ENCODE measurements at regions not wholly inside any gene's neighbourhood (a gene's known extent, or its start where the extent isn't known, plus 50 kb on each side); places are given as distances from the start of the nearest gene placed in this dataset.

DNA sequence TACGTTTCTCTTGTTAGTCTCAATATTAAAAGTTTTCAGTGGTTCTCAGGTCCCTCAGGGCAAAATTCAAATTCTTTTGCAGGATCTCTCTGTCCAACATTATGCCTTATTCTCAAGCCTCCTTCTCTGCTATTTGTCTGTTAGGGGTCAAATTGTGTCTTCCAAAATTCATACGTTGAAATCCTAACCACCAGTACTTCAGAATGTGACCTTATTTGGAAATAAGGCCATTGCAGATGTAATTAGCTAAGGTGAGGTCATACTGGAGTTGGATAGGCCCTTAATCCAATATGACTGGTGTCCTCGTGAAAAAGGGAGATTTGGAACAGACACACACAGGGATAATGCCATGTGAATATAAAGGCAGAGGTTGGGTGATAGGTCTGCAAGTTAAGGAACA is 64.1 kb upstream of the ADGRF1 start:
- no peak overlapping the region for H3K9ac ChIP-seq (ENCODE audit: low read depth in 1 of 2, low read length in 2 of 2)
- H3K4me1 ChIP-seq (ENCODE audit: control insufficient read depth in 2 of 2, insufficient read depth in 2 of 2, low read length in 2 of 2) = peaks cover 0 to 14% of the 10 kb centered on the region in 2 donors
- no peaks in the 10 kb centered on the region for H3K36me3 ChIP-seq (ENCODE audit: control insufficient read depth in 2 of 2, insufficient read depth in 2 of 2, low read length in 2 of 2)

DNA sequence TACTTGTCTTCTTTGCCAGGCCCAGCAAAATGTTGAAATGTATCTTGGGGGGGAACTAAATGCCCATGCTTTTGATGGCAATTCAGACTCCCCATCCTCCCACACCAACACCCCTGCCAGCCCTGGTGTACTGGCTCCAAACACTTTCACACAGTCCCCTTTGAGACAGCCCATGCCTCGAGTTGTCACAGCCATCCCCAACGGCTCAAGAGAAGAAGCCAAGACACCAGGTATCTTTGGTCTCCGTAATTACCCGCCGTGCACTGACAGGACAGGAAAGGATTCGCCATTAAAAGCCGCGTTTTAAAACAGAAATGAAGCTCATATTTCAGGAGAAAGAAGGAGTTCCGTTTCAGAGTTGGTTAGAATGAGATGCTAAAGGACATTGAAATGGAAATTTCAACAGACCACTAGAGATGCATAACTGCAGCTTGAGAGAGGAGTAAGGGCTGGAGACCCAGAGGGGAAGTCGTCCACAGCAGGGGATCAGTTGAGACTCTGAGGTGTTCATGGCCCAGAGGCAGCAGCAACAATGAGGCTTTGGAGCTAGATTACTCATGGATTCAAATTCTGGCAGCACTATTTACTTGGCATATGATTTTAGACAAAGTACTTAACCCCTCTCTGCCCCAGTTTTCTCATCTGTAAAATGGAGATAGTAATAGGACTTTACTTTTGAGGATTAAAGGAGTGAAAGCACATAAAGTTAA is 63.5 kb upstream of the ADGRF1 start:
- no peaks in the 10 kb centered on the region for H3K9me3 ChIP-seq (ENCODE audit: control insufficient read depth in 2 of 2, low read length in 2 of 2)
- H3K4me1 ChIP-seq (ENCODE audit: control insufficient read depth in 2 of 2, insufficient read depth in 2 of 2, low read length in 2 of 2) = peaks cover 0 to 14% of the 10 kb centered on the region in 2 donors
- H3K4me3 ChIP-seq (ENCODE audit: low read length in 2 of 2) = no peak overlapping the region
- H3K27ac ChIP-seq (ENCODE audit: low read depth in 2 of 2, low read length in 2 of 2) = no peak overlapping the region
- no peak overlapping the region for H3K9ac ChIP-seq (ENCODE audit: low read depth in 1 of 2, low read length in 2 of 2)
- H3K27me3 ChIP-seq (ENCODE audit: control insufficient read depth in 2 of 2, insufficient read depth in 2 of 2, low read length in 2 of 2) = no peaks in the 10 kb centered on the region
- H3K36me3 ChIP-seq (ENCODE audit: control insufficient read depth in 2 of 2, insufficient read depth in 2 of 2, low read length in 2 of 2) = no peaks in the 10 kb centered on the region

More for the DNA sequence above, 64.1 kb upstream of the ADGRF1 start:
- H3K4me3 ChIP-seq (ENCODE audit: low read length in 2 of 2) = no peak overlapping the region
- H3K9me3 ChIP-seq (ENCODE audit: control insufficient read depth in 2 of 2, low read length in 2 of 2) = no peaks in the 10 kb centered on the region
- H3K27me3 ChIP-seq (ENCODE audit: control insufficient read depth in 2 of 2, insufficient read depth in 2 of 2, low read length in 2 of 2) = no peaks in the 10 kb centered on the region
- H3K27ac ChIP-seq (ENCODE audit: low read depth in 2 of 2, low read length in 2 of 2) = no peak overlapping the region

DNA sequence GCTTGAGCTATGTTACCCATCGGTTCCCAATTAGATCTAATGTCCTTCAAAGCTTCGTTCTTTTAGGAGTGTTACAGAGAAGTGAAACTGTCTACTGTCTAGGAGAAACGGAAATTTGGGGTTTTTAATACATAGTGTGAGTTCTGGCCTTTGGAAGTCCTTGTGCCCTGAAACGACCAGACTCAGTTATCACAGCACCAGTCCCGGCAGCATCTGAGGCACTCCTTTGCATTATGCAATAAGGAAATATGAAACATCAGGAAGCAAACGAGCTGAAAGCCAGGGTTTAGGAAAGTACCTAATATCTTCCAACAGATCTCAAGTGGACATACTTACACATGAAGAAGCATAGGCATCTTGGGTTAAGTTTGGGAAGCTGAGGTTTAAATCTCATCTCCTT is 61.8 kb upstream of the ADGRF1 start:
- Histone ChIP-seq H3K27ac (ENCODE audit: low read depth in 2 of 2, low read length in 2 of 2) (peak overlapping the region; percentile 33 to 63), H3K4me3 (ENCODE audit: low read length in 2 of 2) (no peak overlapping the region), H3K4me1 (ENCODE audit: control insufficient read depth in 2 of 2, insufficient read depth in 2 of 2, low read length in 2 of 2) (peaks cover 0 to 14% of the 10 kb centered on the region in 2 donors), H3K9me3 (ENCODE audit: control insufficient read depth in 2 of 2, low read length in 2 of 2) (no peaks in the 10 kb centered on the region), H3K27me3 (ENCODE audit: control insufficient read depth in 2 of 2, insufficient read depth in 2 of 2, low read length in 2 of 2) (no peaks in the 10 kb centered on the region), H3K9ac (ENCODE audit: low read depth in 1 of 2, low read length in 2 of 2) (peak overlapping the region in 1 of 2 donors; percentile 16), H3K36me3 (ENCODE audit: control insufficient read depth in 2 of 2, insufficient read depth in 2 of 2, low read length in 2 of 2) (no peaks in the 10 kb centered on the region)

DNA sequence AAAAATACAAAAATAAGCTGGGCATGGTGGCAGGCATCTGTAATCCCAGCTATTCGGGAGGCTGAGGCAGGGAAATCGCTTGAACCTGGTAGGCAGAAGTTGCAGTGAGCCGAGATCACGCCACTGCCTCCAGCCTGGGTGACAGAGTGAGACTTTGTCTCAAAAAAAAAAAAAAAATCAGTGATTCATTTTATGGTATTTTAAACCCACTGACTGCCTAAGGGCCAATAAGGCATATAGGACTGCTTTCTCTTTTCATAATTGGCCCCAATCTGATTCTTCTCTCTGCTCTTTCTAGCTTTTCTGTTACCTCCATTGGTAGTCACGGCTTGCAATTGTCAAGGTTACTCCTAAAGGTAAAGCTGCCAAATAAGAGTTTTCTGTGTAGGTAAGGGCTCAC is 60.2 kb upstream of the ADGRF1 start:
- no peak overlapping the region for H3K27ac ChIP-seq (ENCODE audit: low read depth in 2 of 2, low read length in 2 of 2)
- no peaks in the 10 kb centered on the region for H3K27me3 ChIP-seq (ENCODE audit: control insufficient read depth in 2 of 2, insufficient read depth in 2 of 2, low read length in 2 of 2)
- H3K4me3 ChIP-seq (ENCODE audit: low read length in 2 of 2) = no peak overlapping the region
- H3K9ac ChIP-seq (ENCODE audit: low read depth in 1 of 2, low read length in 2 of 2) = no peak overlapping the region
- H3K9me3 ChIP-seq (ENCODE audit: control insufficient read depth in 2 of 2, low read length in 2 of 2) = no peaks in the 10 kb centered on the region
- no peaks in the 10 kb centered on the region for H3K36me3 ChIP-seq (ENCODE audit: control insufficient read depth in 2 of 2, insufficient read depth in 2 of 2, low read length in 2 of 2)
- peaks cover 0 to 14% of the 10 kb centered on the region in 2 donors for H3K4me1 ChIP-seq (ENCODE audit: control insufficient read depth in 2 of 2, insufficient read depth in 2 of 2, low read length in 2 of 2)

DNA sequence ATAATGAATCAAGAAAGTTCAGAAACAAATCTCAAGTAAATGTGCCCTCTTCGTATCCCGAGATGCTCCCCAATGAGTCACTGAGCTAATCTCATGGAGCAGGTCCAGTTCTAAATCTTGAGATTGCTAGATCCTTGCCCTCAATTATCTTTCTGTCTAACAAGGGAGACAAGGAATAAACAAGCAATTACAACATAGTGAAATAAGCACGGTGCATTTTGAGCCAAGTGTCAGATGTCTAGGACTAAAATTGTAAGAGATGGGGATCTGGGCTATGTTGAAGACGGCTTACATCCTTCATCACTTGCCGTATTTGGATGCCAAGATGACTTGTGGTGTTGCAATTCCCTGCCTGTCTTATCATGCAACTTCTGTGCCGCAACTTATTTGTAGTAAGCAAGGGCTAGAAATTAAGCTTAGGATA is 56.5 kb upstream of the ADGRF1 start:
- H3K36me3 ChIP-seq (ENCODE audit: control insufficient read depth in 2 of 2, insufficient read depth in 2 of 2, low read length in 2 of 2) = no peaks in the 10 kb centered on the region
- H3K9me3 ChIP-seq (ENCODE audit: control insufficient read depth in 2 of 2, low read length in 2 of 2) = no peaks in the 10 kb centered on the region
- peaks cover 6 to 14% of the 10 kb centered on the region in 2 donors for H3K4me1 ChIP-seq (ENCODE audit: control insufficient read depth in 2 of 2, insufficient read depth in 2 of 2, low read length in 2 of 2)
- no peak overlapping the region for H3K9ac ChIP-seq (ENCODE audit: low read depth in 1 of 2, low read length in 2 of 2)
- H3K27me3 ChIP-seq (ENCODE audit: control insufficient read depth in 2 of 2, insufficient read depth in 2 of 2, low read length in 2 of 2) = no peaks in the 10 kb centered on the region
- H3K4me3 ChIP-seq (ENCODE audit: low read length in 2 of 2) = no peak overlapping the region
- no peak overlapping the region for H3K27ac ChIP-seq (ENCODE audit: low read depth in 2 of 2, low read length in 2 of 2)

DNA sequence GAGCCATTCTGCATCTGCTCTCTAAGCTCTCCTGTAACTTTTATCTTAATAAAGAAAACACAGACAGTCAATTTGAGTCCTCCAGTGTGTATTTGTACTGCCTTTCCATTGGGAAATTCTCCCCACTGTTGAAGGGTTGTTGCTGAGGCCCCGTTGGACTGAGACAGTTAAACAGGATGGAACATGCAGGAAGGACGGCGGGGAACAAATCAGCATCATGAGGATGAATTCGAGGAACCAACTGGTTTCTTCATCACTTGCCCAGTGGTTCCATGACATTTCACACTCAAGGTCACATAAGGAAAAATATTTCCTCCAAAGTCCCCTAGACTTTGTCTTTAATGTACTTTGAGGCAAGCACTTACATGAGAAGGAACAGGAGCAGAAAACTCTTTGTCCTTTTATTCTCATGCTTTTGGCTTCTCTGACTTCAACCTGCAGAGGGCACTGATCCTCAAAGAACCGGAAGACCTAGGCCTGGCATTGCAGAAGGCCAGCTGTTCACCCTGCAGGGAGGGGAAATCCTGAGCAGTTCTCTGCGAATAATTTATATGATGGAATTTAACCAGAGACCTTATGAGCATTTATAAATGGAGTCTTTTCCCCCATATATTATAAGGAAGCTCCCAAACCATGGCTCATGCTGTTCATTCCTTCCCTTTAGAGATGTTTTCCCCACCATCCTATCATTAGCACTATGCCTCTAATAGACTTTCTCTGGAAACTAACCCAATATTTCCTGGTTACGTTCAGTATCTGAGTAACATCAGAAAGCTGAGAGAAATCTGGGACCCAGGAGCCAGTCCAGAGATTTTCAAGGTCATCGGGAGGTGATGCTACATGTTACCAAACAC is 55.2 kb upstream of the ADGRF1 start:
- no peaks in the 10 kb centered on the region for H3K36me3 ChIP-seq (ENCODE audit: control insufficient read depth in 2 of 2, insufficient read depth in 2 of 2, low read length in 2 of 2)
- H3K9me3 ChIP-seq (ENCODE audit: control insufficient read depth in 2 of 2, low read length in 2 of 2) = no peaks in the 10 kb centered on the region
- no peaks in the 10 kb centered on the region for H3K27me3 ChIP-seq (ENCODE audit: control insufficient read depth in 2 of 2, insufficient read depth in 2 of 2, low read length in 2 of 2)
- H3K4me3 ChIP-seq (ENCODE audit: low read length in 2 of 2) = no peak overlapping the region
- no peak overlapping the region for H3K27ac ChIP-seq (ENCODE audit: low read depth in 2 of 2, low read length in 2 of 2)
- peaks cover 6 to 16% of the 10 kb centered on the region in 2 donors for H3K4me1 ChIP-seq (ENCODE audit: control insufficient read depth in 2 of 2, insufficient read depth in 2 of 2, low read length in 2 of 2)
- H3K9ac ChIP-seq (ENCODE audit: low read depth in 1 of 2, low read length in 2 of 2) = no peak overlapping the region

DNA sequence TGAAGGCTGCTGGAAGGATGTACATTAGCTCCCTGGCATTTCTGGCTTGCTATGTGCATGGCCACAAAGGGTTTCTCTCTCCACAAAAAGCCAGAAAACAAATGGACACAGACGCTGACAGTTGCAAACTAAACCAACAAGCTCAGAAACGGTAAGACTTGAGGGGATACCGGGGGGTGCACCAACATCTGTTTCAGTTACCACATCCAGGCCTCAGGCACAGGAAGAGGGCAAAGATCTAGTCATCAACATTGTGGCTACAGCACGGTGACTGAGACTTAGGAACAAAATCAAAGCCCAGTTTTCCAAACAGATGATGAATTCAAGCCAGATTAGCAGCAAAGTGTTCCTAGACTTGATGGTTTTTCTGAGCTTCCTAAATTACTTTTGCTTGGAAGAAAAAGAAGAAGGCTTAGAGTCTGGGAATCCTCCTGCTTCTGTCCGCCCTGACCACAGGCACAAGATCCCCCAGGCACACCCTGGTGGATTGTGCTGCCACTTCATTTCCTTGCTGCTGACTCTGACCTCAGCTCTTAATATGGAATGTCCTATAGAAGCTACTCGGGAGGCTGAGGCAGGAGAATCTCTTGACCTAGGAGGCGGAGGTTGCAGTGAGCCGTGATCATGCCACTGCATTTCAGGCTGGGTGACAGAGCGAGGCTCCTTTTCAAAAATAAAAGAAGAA is 54.2 kb upstream of the ADGRF1 start:
- no peak overlapping the region for H3K4me3 ChIP-seq (ENCODE audit: low read length in 2 of 2)
- no peak overlapping the region for H3K27ac ChIP-seq (ENCODE audit: low read depth in 2 of 2, low read length in 2 of 2)
- peaks cover 6 to 18% of the 10 kb centered on the region in 2 donors for H3K4me1 ChIP-seq (ENCODE audit: control insufficient read depth in 2 of 2, insufficient read depth in 2 of 2, low read length in 2 of 2)

DNA sequence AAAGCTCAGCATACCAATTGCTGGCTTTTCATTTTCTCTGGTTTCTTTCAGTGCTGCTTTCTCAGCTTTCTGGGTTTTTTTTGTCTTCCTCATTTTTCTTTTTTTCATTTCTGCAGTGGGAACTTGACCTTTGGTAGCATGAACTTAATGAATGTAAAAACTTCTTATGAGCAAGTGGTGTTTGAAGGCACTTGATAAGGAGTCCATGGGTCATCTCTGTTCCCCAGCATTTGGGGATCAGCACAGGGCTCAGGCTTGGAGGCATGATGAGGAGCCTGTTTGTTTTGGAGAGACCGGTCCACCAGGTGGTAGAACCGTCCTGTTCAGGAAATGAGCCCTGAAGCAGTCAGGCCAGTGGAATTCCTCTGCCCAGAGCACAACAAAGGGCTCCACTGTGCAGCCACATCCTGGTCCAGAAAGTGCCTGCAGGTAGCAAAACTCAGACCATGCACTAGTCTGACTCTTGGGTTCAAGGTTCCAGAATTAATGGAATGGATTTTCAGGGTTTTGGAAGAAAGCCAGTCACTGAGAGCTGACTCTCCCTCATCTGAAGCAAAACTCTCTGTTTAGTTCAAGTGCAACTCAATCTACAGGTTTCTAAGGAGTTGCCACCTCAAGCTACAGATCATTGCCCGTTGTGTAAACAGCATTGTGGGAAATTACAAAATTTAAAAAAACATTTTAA is 52.3 kb upstream of the ADGRF1 start:
- Histone ChIP-seq H3K27me3 (ENCODE audit: control insufficient read depth in 2 of 2, insufficient read depth in 2 of 2, low read length in 2 of 2) (no peaks in the 10 kb centered on the region), H3K9ac (ENCODE audit: low read depth in 1 of 2, low read length in 2 of 2) (no peak overlapping the region), H3K4me1 (ENCODE audit: control insufficient read depth in 2 of 2, insufficient read depth in 2 of 2, low read length in 2 of 2) (peaks cover 6 to 27% of the 10 kb centered on the region in 2 donors), H3K36me3 (ENCODE audit: control insufficient read depth in 2 of 2, insufficient read depth in 2 of 2, low read length in 2 of 2) (no peaks in the 10 kb centered on the region), H3K4me3 (ENCODE audit: low read length in 2 of 2) (no peak overlapping the region), H3K27ac (ENCODE audit: low read depth in 2 of 2, low read length in 2 of 2) (no peak overlapping the region), H3K9me3 (ENCODE audit: control insufficient read depth in 2 of 2, low read length in 2 of 2) (no peaks in the 10 kb centered on the region)

More for the DNA sequence above, 54.2 kb upstream of the ADGRF1 start:
- Histone ChIP-seq H3K36me3 (ENCODE audit: control insufficient read depth in 2 of 2, insufficient read depth in 2 of 2, low read length in 2 of 2) (no peaks in the 10 kb centered on the region), H3K9me3 (ENCODE audit: control insufficient read depth in 2 of 2, low read length in 2 of 2) (no peaks in the 10 kb centered on the region), H3K27me3 (ENCODE audit: control insufficient read depth in 2 of 2, insufficient read depth in 2 of 2, low read length in 2 of 2) (no peaks in the 10 kb centered on the region), H3K9ac (ENCODE audit: low read depth in 1 of 2, low read length in 2 of 2) (no peak overlapping the region)

DNA sequence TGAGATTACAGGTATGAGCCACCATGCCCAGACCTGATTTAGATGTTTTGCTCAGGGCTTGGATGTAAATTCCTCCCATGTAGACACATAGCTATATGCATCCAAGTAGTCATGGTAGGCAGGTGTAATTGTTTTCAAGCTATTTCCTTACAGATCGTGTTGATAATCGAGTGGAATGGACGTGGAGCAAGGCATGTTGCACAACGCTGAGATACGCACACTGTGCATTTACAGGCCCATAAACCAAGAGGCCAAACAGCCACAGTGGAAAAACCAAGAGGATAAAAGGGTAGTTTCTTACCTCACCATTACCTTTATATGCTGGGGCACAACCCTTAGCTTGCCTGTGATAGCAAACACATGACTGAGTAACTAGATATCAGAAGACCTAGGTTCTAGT is 51.0 kb upstream of the ADGRF1 start:
- Histone ChIP-seq H3K27me3 (ENCODE audit: control insufficient read depth in 2 of 2, insufficient read depth in 2 of 2, low read length in 2 of 2) (no peaks in the 10 kb centered on the region), H3K9me3 (ENCODE audit: control insufficient read depth in 2 of 2, low read length in 2 of 2) (no peaks in the 10 kb centered on the region), H3K36me3 (ENCODE audit: control insufficient read depth in 2 of 2, insufficient read depth in 2 of 2, low read length in 2 of 2) (no peaks in the 10 kb centered on the region), H3K4me3 (ENCODE audit: low read length in 2 of 2) (no peak overlapping the region), H3K27ac (ENCODE audit: low read depth in 2 of 2, low read length in 2 of 2) (peak overlapping the region; percentile 43 to 76), H3K9ac (ENCODE audit: low read depth in 1 of 2, low read length in 2 of 2) (no peak overlapping the region), H3K4me1 (ENCODE audit: control insufficient read depth in 2 of 2, insufficient read depth in 2 of 2, low read length in 2 of 2) (peaks cover 6 to 27% of the 10 kb centered on the region in 2 donors)

All from mucosa of rectum (tissue), 2 donors.